Naive thymus-derived CD4-positive, alpha-beta T cell (primary cell): ENCODE measurements at regions not wholly inside any gene's neighbourhood (a gene's known extent, or its start where the extent isn't known, plus 50 kb on each side); places are given as distances from the start of the nearest gene placed in this dataset.

ENCODE experiments used
- ATAC-seq: fragments of 150-1000 bp; cut with Tn5 transposase; 2 replicates; pipeline ENCODE4 v1.10.0; 2021; ENCODE audit warnings: mild to moderate bottlenecking, moderate library complexity
- CTCF ChIA-PET: fragments of 350-600 bp; sonication (Branson Sonifier 250); formaldehyde crosslinking; loops from one replicate; lab custom pipeline; 2021; ENCODE audit warnings: antibody characterized with exemption; lab: Charles Lee
- POLR2A ChIA-PET: fragments of 350-600 bp; sonication (Branson Sonifier 250); formaldehyde crosslinking; loops from one replicate; lab custom pipeline; 2021; ENCODE audit warnings: antibody characterized with exemption, inconsistent platforms; lab: Charles Lee
- DNase-seq, 9 donors: peaks; one replicate each; pipeline versions ENCODE4 v3.0.0 to v3.0.0-alpha.2; 2020 to 2022; ENCODE audit warnings: mixed read lengths in 1 of 9
- H3K27ac ChIP-seq: one replicate; pipeline ENCODE4 v1.7.0; 2013; ENCODE audit warnings: mild to moderate bottlenecking, low read depth, low read length, moderate library complexity
- H3K27me3 ChIP-seq, 2 donors: one replicate each; pipeline ENCODE4 v1.7.0; 2013; ENCODE audit warnings: low read length in 2 of 2, mild to moderate bottlenecking in 2 of 2, moderate library complexity in 2 of 2; ENCODE audit not compliant: control insufficient read depth in 2 of 2, insufficient read depth in 2 of 2
- H3K36me3 ChIP-seq, 3 experiments: 1 replicate in 2 of 3; 2 replicates in 1 of 3; pipeline ENCODE4 v1.7.0; 2013; ENCODE audit warnings: low read length in 3 of 3, mild to moderate bottlenecking in 3 of 3, moderate library complexity in 1 of 3; ENCODE audit not compliant: insufficient read depth in 3 of 3, control insufficient read depth in 2 of 3
- H3K4me1 ChIP-seq, 2 donors: one replicate each; pipeline ENCODE4 v1.7.0; 2013; ENCODE audit warnings: low read length in 2 of 2, mild to moderate bottlenecking in 2 of 2, moderate library complexity in 1 of 2; ENCODE audit not compliant: control insufficient read depth in 2 of 2, insufficient read depth in 2 of 2
- H3K4me3 ChIP-seq: 2 replicates; pipeline ENCODE4 v1.7.0; 2013; ENCODE audit warnings: mild to moderate bottlenecking, low read length
- H3K9me3 ChIP-seq, 3 experiments: 1 replicate in 2 of 3; 2 replicates in 1 of 3; pipeline ENCODE4 v1.7.0; 2013; ENCODE audit warnings: low read length in 3 of 3; ENCODE audit not compliant: control insufficient read depth in 2 of 3
- H3K27ac Mint-ChIP-seq, 9 donors: one replicate each; pipeline ENCODE4 v1.8.0; 2020 to 2022; ENCODE audit warnings: mixed read lengths in 9 of 9, mild to moderate bottlenecking in 8 of 9, moderate library complexity in 5 of 9, inconsistent platforms in 2 of 9
- H3K27me3 Mint-ChIP-seq, 5 donors: one replicate each; pipeline ENCODE4 v1.8.0; 2021 to 2022; ENCODE audit warnings: mixed read lengths in 5 of 5, mild to moderate bottlenecking in 1 of 5
- H3K36me3 Mint-ChIP-seq, 5 donors: one replicate each; pipeline ENCODE4 v1.8.0; 2020 to 2022; ENCODE audit warnings: mixed read lengths in 5 of 5, mild to moderate bottlenecking in 3 of 5, inconsistent platforms in 1 of 5
- H3K4me1 Mint-ChIP-seq, 7 donors: one replicate each; pipeline ENCODE4 v1.8.0; 2020 to 2022; ENCODE audit warnings: mixed read lengths in 7 of 7, mild to moderate bottlenecking in 3 of 7, inconsistent platforms in 1 of 7
- H3K4me3 Mint-ChIP-seq, 10 donors: one replicate each; pipeline ENCODE4 v1.8.0; 2020 to 2022; ENCODE audit warnings: mild to moderate bottlenecking in 10 of 10, mixed read lengths in 10 of 10, moderate library complexity in 6 of 10, inconsistent platforms in 2 of 10
- H3K9me3 Mint-ChIP-seq, 11 donors: one replicate each; pipeline ENCODE4 v1.8.0; 2020 to 2022; ENCODE audit warnings: mixed read lengths in 11 of 11, mild to moderate bottlenecking in 4 of 11, inconsistent platforms in 1 of 11, moderate library complexity in 1 of 11
- intact Hi-C, 2 donors: fragments of 100-400 bp; cut with micrococcal nuclease; formaldehyde crosslinking; loops; one replicate each; pipeline ENCODE4 v1.15.1; 2023

DNA sequence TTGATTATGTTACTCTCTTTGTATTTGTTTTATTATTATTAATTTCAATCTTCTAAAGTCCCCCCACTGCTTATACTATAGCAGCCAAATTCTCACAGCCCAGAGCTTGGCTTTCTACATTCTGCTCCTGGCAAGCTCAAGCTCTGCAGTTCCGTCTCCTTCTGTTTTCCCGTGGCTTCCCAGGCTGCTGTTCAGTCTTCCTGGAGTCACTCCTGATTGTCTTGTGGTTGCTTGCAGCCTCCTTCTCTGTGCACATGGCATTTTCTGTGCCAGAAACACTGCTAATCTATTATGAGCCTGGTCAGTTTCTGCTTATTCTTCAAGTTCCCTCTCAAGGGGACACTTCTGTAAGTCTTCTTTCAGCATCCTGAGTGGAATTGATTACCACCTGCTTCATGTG lies 533.7 kb upstream of the IGFBP3 start:
- DNase-seq = no peak
- ChIA-PET POLR2A (no interaction called here), CTCF (no interaction called here)
- no peak overlapping the region for H3K4me3 ChIP-seq
- no peaks in the 10 kb centered on the region for H3K36me3 Mint-ChIP-seq
- peaks cover 0 to 5% (median 0%) of the 10 kb centered on the region in 3 experiments for H3K9me3 ChIP-seq
- H3K36me3 ChIP-seq = no peaks in the 10 kb centered on the region
- H3K4me1 ChIP-seq = no peaks in the 10 kb centered on the region
- no peaks in the 10 kb centered on the region for H3K27me3 ChIP-seq
- H3K27ac ChIP-seq = no peak overlapping the region
- no peak overlapping the region for H3K4me3 Mint-ChIP-seq
- ATAC-seq = no peak
- peaks cover 3 to 37% (median 12%) of the 10 kb centered on the region in 11 donors for H3K9me3 Mint-ChIP-seq
- no peaks in the 10 kb centered on the region for H3K27me3 Mint-ChIP-seq
- no peak overlapping the region for H3K27ac Mint-ChIP-seq
- H3K4me1 Mint-ChIP-seq = peaks cover 0 to 2% (median 0%) of the 10 kb centered on the region in 7 donors
- intact Hi-C loops = no loop called here

- no peak overlapping the region for H3K27ac Mint-ChIP-seq
- ATAC-seq (no peak), DNase-seq (no peak)
- ChIA-PET CTCF (no interaction called here), POLR2A (no interaction called here)
- no peaks in the 10 kb centered on the region for H3K36me3 Mint-ChIP-seq
- H3K27me3 ChIP-seq = no peaks in the 10 kb centered on the region
- peaks cover 0 to 5% (median 0%) of the 10 kb centered on the region in 3 experiments for H3K9me3 ChIP-seq
- H3K27me3 Mint-ChIP-seq = no peaks in the 10 kb centered on the region
- H3K4me3 ChIP-seq = no peak overlapping the region
- H3K27ac ChIP-seq = no peak overlapping the region
- peaks cover 0 to 36% (median 14%) of the 10 kb centered on the region in 11 donors for H3K9me3 Mint-ChIP-seq
- H3K36me3 ChIP-seq = no peaks in the 10 kb centered on the region
- intact Hi-C loops = no loop called here
- H3K4me1 ChIP-seq = no peaks in the 10 kb centered on the region
- H3K4me3 Mint-ChIP-seq = no peak overlapping the region
- H3K4me1 Mint-ChIP-seq = peaks cover 0 to 2% (median 0%) of the 10 kb centered on the region in 7 donors
Observed at GRCh38 chr7:46452561-46453135, 531.6 kb upstream of the IGFBP3 start.

DNA sequence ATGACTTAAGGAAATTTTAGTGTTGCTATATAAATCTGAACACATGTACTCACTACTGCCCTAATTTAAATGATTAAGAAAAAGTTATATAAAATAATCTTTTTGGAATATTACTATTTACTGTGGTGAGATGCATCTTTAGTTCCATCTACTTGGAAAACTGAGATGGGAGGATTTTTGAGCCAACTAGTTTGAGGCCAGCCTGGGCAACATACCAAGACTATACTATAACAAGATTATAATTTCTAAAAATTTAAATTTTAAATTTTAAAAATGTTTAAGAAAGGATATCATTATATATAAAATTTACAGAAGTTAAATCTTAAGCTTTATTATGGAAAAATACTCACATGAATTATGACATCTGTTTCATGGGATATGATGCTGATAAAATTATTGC lies 530.8 kb upstream of the IGFBP3 start:
- intact Hi-C loops = no loop called here
- ChIA-PET CTCF (no interaction called here), POLR2A (no interaction called here)
- H3K27ac Mint-ChIP-seq = no peak overlapping the region
- H3K4me1 Mint-ChIP-seq = peaks cover 0 to 2% (median 0%) of the 10 kb centered on the region in 7 donors
- DNase-seq = no peak
- H3K4me3 Mint-ChIP-seq = no peak overlapping the region
- H3K36me3 Mint-ChIP-seq = no peaks in the 10 kb centered on the region
- Histone ChIP-seq H3K9me3 (peaks cover 0 to 5% (median 0%) of the 10 kb centered on the region in 3 experiments), H3K36me3 (no peaks in the 10 kb centered on the region), H3K4me3 (no peak overlapping the region), H3K4me1 (no peaks in the 10 kb centered on the region), H3K27me3 (no peaks in the 10 kb centered on the region), H3K27ac (no peak overlapping the region)
- no peak for ATAC-seq
- no peaks in the 10 kb centered on the region for H3K27me3 Mint-ChIP-seq
- peaks cover 0 to 36% (median 14%) of the 10 kb centered on the region in 11 donors for H3K9me3 Mint-ChIP-seq

DNA sequence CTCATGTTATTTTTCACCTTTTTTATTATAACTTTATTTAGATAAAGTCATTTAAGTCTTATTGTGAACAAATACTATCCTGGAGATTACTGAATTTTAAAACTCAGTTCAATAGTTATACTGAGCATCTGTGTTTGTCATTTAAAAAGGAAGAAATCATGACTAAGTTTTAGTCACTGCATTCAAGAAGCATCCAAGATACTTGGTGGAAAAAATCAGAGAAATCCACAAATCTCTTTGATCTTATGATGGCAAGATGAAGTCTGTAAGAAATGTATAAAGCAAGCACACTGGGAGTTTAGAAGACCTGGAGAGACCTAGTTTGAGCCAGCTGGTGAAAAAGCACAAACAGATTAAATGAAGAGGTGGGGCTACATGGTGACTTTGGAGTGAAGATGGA lies 529.8 kb upstream of the IGFBP3 start:
- H3K36me3 Mint-ChIP-seq = no peaks in the 10 kb centered on the region
- intact Hi-C loops = no loop called here
- H3K4me1 ChIP-seq = no peaks in the 10 kb centered on the region
- no peaks in the 10 kb centered on the region for H3K36me3 ChIP-seq
- H3K27me3 ChIP-seq = no peaks in the 10 kb centered on the region
- ATAC-seq (no peak), DNase-seq (no peak)
- H3K27ac Mint-ChIP-seq = no peak overlapping the region
- H3K4me3 ChIP-seq = no peak overlapping the region
- ChIA-PET POLR2A (no interaction called here), CTCF (no interaction called here)
- H3K9me3 ChIP-seq = peaks cover 0 to 5% (median 0%) of the 10 kb centered on the region in 3 experiments
- no peaks in the 10 kb centered on the region for H3K27me3 Mint-ChIP-seq
- H3K9me3 Mint-ChIP-seq = peaks cover 0 to 37% (median 14%) of the 10 kb centered on the region in 11 donors
- peaks cover 0 to 2% (median 0%) of the 10 kb centered on the region in 7 donors for H3K4me1 Mint-ChIP-seq
- no peak overlapping the region for H3K4me3 Mint-ChIP-seq
- H3K27ac ChIP-seq = no peak overlapping the region

DNA sequence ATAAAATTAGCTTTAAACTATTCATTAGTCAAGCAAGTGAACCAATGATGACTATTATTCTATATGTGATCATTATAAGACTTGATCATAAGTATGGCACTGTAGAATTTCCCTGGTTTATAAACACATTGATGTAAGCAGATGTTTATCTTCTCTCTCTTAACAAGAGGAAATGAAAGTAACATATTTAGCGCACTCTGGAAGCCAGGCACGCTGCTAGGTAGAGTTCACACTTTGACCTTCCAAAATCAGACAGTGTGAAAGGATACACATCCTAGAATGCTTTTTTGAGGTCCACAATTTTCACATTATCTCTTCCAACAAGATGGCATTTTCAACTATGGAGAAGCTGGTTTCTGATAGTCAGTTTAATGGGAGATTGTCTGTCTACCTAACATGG lies 529.4 kb upstream of the IGFBP3 start:
- H3K27ac ChIP-seq = no peak overlapping the region
- H3K27me3 ChIP-seq = no peaks in the 10 kb centered on the region
- H3K36me3 ChIP-seq = no peaks in the 10 kb centered on the region
- POLR2A ChIA-PET = no interaction called here
- no peak overlapping the region for H3K4me3 Mint-ChIP-seq
- ATAC-seq = no peak
- peaks cover 0 to 2% (median 0%) of the 10 kb centered on the region in 7 donors for H3K4me1 Mint-ChIP-seq
- CTCF ChIA-PET = no interaction called here
- no peaks in the 10 kb centered on the region for H3K4me1 ChIP-seq
- no peak overlapping the region for H3K4me3 ChIP-seq
- no peaks in the 10 kb centered on the region for H3K27me3 Mint-ChIP-seq
- peaks cover 0 to 39% (median 16%) of the 10 kb centered on the region in 11 donors for H3K9me3 Mint-ChIP-seq
- no peaks in the 10 kb centered on the region for H3K36me3 Mint-ChIP-seq
- peaks cover 0 to 5% (median 0%) of the 10 kb centered on the region in 3 experiments for H3K9me3 ChIP-seq
- DNase-seq = no peak
- H3K27ac Mint-ChIP-seq = no peak overlapping the region
- intact Hi-C loops = no loop called here

DNA sequence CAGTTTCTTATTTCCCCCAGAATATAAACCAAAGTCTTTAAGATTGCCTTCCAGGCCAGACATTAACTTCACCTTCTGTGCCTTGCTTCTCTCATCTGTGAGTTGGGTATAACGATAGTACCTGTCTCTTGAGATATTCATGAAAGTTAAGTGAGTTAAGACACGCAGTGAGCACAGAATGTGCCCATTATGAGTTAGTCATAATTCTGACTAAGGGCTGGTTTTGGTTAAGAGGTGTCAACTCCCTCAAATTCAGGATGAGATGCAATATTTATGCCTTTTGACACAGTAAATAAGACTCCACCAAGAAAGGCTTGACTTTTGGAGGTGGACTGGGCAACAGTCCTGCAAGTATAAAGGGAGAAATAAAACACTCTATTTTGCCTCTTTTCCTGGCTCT lies 528.7 kb upstream of the IGFBP3 start:
- no peaks in the 10 kb centered on the region for H3K27me3 Mint-ChIP-seq
- H3K4me3 ChIP-seq = no peak overlapping the region
- H3K27me3 ChIP-seq = no peaks in the 10 kb centered on the region
- ATAC-seq = no peak
- H3K27ac Mint-ChIP-seq = no peak overlapping the region
- no peak overlapping the region for H3K27ac ChIP-seq
- no peaks in the 10 kb centered on the region for H3K4me1 ChIP-seq
- H3K36me3 ChIP-seq = no peaks in the 10 kb centered on the region
- H3K9me3 ChIP-seq = no peaks in the 10 kb centered on the region
- H3K4me3 Mint-ChIP-seq = no peak overlapping the region
- H3K4me1 Mint-ChIP-seq = no peaks in the 10 kb centered on the region
- no peaks in the 10 kb centered on the region for H3K36me3 Mint-ChIP-seq
- CTCF ChIA-PET = no interaction called here
- intact Hi-C loops = no loop called here
- DNase-seq = no peak
- peaks cover 0 to 32% (median 12%) of the 10 kb centered on the region in 11 donors for H3K9me3 Mint-ChIP-seq
- POLR2A ChIA-PET = no interaction called here

- CTCF ChIA-PET = no interaction called here
- peaks cover 0 to 28% (median 13%) of the 10 kb centered on the region in 11 donors for H3K9me3 Mint-ChIP-seq
- intact Hi-C loops = no loop called here
Observed at GRCh38 chr7:46448478-46448877, 527.4 kb upstream of the IGFBP3 start.

More at GRCh38 chr7:46448478-46448877, 527.4 kb upstream of the IGFBP3 start:
- H3K4me1 ChIP-seq = no peaks in the 10 kb centered on the region
- H3K27ac Mint-ChIP-seq = no peak overlapping the region
- no peak overlapping the region for H3K4me3 ChIP-seq
- no peaks in the 10 kb centered on the region for H3K27me3 ChIP-seq
- POLR2A ChIA-PET = no interaction called here
- H3K9me3 ChIP-seq = no peaks in the 10 kb centered on the region
- no peaks in the 10 kb centered on the region for H3K27me3 Mint-ChIP-seq
- no peak overlapping the region for H3K27ac ChIP-seq
- no peaks in the 10 kb centered on the region for H3K36me3 Mint-ChIP-seq
- ATAC-seq (no peak), DNase-seq (no peak)
- no peak overlapping the region for H3K4me3 Mint-ChIP-seq
- no peaks in the 10 kb centered on the region for H3K36me3 ChIP-seq
- no peaks in the 10 kb centered on the region for H3K4me1 Mint-ChIP-seq
